LNCAP (cell line): ENCODE measurements at regions not wholly inside any gene's neighbourhood (a gene's known extent, or its start where the extent isn't known, plus 50 kb on each side); places are given as distances from the start of the nearest gene placed in this dataset.

ENCODE experiments used
- CTCF ChIP-seq: fragments of 450-650 bp; IDR thresholded peaks from 2 replicates; pipeline ENCODE4 v1.5.1; 2017; ENCODE audit warnings: mild to moderate bottlenecking

DNA sequence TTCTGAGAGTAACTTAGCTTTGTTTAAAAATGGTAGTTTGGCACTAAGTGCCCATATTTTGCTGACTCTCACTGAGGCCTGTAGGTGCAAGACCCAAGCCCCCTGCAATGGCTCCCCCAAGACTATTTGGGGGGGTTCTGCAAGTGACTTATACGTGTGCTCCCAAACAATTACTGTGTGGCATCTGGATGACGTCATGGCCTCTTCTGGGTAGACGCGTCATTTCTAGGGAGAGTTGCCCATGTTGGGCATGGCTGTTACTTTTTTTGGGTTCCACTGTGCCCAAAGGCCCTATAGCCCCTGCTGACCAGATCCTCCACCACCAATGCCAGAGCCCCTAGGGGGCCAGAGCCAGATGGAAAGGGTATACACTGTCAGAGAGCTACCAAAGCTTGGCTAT is 110.3 kb upstream of the MYLIP start:
- TF ChIP-seq CTCF = no peak

GRCh38 chr6:16007146-16007545 is 121.7 kb upstream of the MYLIP start:
- no peak for TF ChIP-seq CTCF

DNA sequence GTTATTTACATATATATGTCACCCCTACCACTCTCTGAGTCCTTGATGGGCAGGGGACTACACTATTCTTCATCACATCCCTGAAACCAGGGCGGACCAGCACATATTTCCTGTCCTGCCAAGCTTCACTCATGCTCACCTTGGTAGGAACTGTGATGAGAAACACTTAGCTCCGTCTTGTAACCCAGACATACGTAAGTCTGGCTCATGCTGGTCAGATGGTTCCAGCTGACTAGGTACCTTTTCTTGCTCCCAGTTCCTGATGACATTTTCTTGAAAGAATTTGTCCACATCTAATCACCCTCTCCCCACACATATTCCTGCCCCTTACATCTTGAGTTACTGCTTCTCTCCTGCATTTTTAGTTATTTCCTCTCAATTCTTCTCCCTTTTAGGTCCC is 122.2 kb upstream of the MYLIP start:
- TF ChIP-seq CTCF = no peak

- no peak for TF ChIP-seq CTCF
These were observed 123.8 kb upstream of the MYLIP start for GRCh38 chr6:16004934-16005679.

GRCh38 chr6:16003197-16003491 is 125.7 kb upstream of the MYLIP start:
- no peak for TF ChIP-seq CTCF

- TF ChIP-seq CTCF = no peak
These were observed 126.3 kb upstream of the MYLIP start for GRCh38 chr6:16002332-16003196.

GRCh38 chr6:16001158-16001557 is 127.7 kb upstream of the MYLIP start:
- TF ChIP-seq CTCF = no peak
